HG03439 (cell line): ENCODE measurements at regions not wholly inside any gene's neighbourhood (a gene's known extent, or its start where the extent isn't known, plus 50 kb on each side); places are given as distances from the start of the nearest gene placed in this dataset.
"Not testable (repeated sequence)": the region's sequence is repeated elsewhere in the genome, so short reads cannot be mapped to it uniquely, and the experiment has no call there.

Source experiments
- ATAC-seq: cut with Tn5 transposase; IDR thresholded peaks from one replicate; pipeline ENCODE4 v1.9.1; 2021; ENCODE audit warnings: mild to moderate bottlenecking, moderate library complexity; ENCODE audit not compliant: unreplicated experiment

- no peak for ATAC-seq
Observed at GRCh38 chr2:34892766-34893165, 1293.7 kb upstream of the FAM98A start.

DNA sequence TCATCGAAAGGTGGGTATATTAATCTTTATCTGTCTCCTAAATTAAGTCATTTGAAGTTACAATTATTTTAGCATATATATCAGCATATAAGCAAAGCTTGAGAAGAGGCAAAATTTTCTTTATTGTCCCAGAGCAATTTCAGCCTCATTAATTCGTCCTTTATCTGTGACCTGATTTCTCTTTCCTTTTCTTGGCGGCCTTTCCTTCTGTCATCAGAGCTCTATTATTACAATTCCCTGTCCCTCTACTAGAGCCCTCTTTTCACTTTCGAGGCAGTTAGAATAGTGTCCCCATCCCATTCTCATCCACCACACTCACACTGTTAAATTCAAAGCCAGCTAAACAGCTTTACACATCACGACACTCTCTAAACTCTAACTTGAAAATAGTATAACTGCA, 1293.2 kb upstream of the FAM98A start:
- no peak for ATAC-seq

- ATAC-seq, result no peak
Observed at GRCh38 chr2:34875091-34875745, 1276.1 kb upstream of the FAM98A start.

GRCh38 chr2:34853646-34854045, 1254.5 kb upstream of the FAM98A start:
- no peak for ATAC-seq

DNA sequence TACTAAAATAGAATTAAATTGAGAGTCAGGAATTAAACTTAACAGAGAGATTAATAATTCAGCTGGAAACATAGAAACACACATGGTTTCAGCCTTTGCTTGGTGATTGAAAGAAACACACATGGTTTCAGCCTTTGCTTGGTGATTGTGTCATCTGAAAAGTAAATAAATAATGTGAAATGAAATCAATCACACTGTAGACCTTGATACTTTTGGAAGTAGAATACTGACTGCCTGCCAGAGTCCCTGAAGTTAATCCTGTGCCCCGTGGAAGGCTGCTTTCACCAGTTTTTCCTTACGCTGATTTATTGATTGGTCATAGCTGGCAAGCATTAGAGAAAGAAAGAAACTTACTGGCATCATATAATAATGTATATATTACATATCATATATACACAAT, 1252.7 kb upstream of the FAM98A start:
- ATAC-seq, result no peak

DNA sequence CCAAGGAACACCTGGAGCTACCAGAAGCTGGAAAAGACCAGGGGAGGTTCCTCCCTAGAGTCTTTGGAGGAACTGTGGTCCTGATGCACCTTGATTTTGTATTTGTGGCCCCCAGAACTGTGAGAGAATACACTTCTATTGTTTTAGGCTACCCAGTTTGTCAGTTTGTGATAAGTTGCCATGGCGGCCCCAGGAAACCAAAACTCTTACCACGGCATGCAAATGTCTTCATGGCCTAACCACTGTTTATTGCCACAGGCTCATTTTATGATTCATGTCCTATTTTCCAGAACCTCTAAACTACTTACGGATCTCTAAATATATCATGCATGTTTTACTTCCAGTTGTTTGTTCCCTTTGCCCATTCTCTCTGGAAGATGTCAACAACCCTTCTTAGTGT, 1250.7 kb upstream of the FAM98A start:
- ATAC-seq, result no peak

- ATAC-seq, result no peak
Observed at GRCh38 chr2:34848691-34849090, 1249.6 kb upstream of the FAM98A start.

DNA sequence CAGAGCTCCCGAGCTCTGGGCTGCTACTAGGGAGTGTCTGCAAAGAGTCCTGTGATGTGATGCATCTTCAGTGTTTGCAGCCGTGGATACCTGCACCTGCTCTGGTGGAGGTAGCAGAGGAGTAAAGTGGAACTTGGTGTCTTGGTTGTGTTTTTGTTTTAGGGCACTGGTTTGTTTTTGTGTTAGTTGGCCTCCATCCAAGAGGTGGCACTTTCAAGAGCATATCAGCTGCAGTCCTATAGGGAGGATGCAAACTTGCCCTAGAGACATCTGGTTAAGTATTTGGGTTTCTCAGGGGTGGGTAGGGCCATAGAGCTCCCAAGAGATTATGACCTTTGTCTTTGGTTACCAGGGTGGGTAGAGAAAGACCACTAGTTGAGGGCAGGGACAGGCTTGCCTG, 1249.0 kb upstream of the FAM98A start:
- no peak for ATAC-seq

DNA sequence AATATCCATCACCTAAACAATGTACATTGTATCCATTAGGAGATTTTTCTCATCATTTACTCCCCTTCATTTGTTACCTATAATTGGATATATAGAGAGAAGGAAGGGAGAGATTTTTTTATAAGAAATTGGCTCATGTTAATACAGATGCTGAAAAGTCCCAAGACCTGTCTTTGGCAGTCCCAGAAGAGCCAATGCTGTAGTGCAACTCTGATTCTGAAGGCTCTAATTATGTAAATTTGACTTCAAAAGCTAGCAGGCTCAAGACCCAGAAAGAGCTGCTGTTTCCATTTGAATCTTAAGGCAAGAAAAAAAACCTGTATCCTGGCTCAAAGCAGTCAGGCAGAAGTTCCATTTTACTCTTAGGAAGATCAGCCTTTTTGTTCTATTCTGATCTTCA, 1245.5 kb upstream of the FAM98A start:
- no peak for ATAC-seq

DNA sequence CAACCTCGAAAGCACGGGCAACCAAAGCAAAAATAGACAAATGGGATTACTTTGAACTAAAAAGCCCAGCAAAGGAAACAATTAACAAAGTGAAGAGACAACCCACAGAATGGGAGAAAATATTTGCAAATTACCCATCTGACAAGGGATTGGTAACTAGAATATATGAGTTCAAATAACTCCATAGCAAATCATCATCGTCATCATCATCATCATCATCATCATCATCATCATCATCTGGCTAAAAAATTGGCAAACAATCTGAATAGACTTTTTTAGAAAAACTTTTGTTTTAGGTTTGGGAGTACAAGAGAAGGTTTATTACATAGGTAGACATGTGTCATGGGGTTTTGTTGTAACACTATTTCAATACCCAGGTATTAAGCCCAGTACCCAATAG, 1239.3 kb upstream of the FAM98A start:
- ATAC-seq, result no peak

GRCh38 chr2:34836361-34836760, 1237.3 kb upstream of the FAM98A start:
- ATAC-seq, result no peak

DNA sequence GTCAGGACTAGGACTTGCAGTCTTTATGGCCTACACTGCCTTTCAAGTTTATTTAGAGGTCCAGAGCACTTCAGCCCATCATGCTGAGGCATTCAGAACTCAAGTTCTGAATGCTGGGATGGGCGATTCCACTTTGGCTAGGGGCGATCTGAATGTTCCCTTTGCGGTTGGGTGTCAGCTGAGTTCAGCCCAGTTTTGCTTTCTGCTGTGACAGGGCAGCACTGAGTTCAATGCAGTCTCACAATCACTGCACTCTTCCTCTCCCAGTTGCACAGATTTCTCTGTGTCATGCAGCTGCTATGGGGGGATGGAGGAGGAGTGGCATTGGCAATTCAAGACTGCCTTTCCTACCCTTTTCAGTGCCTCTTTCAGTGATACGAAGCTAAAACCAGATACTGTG, 1232.0 kb upstream of the FAM98A start:
- no peak for ATAC-seq

- ATAC-seq, result no peak
Observed at GRCh38 chr2:34828481-34828880, 1229.4 kb upstream of the FAM98A start.

DNA sequence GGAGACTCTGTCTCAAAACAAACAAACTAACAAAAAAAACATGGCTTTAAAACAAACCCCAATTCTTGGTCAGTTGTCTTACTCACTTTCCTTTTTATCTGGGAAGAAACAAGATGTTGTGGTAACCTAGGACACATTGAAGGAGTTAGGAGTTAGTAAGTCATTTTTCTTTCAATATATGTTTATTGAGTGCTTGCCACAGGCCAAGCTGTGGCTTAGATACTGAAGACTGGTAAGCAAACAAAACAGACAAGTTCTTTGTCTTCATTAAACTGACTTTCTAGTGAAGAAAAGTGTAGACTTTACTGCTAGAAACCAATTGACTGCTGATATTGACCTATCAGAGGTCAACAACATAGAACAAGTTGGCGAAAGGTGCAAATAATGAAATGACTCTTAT, 1228.3 kb upstream of the FAM98A start:
- no peak for ATAC-seq

DNA sequence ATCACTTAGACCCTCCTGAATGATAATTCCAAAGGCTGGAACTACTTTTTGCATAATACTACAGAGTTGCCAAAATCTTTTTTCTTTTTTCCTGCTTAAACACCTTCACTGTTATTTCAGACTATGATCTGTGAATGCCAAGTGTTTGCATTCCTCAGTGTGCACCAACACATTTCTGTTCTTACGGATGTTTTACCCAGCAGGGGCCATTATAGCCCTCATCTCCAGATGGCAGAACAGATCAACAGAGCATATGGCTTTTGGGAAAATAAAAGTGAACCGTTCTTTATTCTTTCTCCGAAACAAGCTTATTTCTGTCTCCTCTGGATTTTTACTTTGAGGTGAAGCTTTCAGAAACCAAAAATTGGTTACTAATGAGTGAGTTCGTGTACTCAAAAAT, 1226.6 kb upstream of the FAM98A start:
- no peak for ATAC-seq

DNA sequence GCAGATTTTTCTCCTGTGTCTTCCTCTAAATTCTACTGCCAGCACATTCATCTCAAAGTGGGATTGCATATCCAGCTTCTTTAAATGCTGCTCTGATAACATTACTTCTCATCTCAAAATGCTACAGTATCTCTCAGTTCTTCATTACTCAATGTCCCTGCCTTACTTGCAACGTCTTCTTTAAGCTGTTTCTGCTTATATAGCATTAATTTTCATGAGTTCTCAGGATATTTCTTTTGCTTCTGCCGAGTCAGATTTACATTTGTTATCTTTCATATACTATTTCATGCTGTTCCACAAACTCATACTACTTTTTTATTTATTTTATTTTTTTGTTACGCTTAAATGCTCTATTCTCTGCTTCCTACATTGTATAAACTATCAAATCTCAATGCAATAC, 1223.5 kb upstream of the FAM98A start:
- ATAC-seq, result no peak

DNA sequence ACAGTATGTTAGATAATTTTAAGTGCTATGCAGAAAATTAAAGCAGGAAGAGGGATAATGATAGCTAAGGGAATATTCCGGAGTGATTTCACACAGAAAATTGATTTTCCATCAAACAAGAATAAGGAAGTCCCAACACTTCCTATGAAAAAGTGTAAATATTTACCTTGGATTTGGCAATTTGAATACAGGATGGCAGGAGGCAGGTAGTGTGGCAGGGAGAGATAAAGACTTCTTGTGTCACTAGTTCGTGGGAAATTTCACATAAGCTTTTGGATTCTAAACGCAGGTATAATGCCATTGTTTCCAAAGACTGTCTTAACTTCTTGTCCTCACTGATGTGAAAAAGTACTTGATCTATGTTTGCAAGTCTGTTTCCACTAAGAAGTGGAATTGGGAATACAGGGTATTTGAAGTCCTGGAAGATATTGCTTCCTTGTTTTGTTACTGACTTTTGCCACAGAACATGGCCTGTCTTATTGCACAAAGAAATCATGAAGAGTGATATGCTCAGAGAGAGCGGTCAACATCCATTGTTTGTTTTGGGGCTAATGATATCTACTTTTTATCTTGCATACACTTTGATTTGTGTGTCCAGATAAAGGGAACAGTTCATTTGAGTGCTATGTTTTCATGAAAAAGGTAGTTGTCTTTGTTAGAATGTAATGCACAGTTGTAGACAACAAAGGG, 1216.1 kb upstream of the FAM98A start:
- ATAC-seq, result no peak

DNA sequence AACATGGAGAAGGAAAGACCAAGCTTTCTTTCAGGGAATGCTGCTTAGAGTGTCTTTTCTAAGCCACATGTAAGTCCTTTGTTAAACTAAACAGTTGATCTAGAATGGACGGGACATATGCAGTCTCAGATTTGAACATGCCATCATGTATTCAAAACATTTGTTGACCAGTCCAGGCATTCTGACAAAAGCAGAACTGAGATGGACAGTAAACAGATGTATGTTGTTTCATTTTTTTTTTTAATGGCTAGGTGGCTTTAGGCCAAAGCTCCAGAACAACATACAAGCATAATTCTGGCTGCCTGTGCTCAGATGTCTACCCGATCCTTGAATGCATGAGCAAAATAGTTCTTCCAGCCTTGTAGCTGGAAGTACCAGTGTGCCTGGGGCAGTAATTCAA, 1211.4 kb upstream of the FAM98A start:
- no peak for ATAC-seq

- ATAC-seq, result no peak
Observed at GRCh38 chr2:34808426-34808825, 1209.3 kb upstream of the FAM98A start.

DNA sequence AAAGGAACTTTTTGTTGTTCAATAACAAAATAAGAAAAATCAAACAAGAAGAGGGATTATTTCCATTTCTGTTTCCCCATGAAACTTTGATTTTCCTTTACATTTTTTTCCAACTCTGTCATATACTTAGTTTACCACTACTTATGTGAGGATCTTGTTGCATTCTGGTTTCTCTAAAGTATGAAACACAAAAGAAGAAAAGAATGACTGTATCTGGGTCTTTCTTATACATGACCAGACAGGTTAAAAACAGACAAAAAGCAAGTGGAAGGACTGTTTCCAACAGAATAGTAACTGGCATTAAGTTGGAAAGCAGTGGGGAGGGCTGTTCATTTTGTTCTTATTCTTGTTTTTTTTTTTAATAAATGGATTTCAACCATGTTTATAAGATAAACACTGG, 1207.8 kb upstream of the FAM98A start:
- no peak for ATAC-seq

GRCh38 chr2:34806396-34806795, 1207.3 kb upstream of the FAM98A start:
- ATAC-seq, result no peak

DNA sequence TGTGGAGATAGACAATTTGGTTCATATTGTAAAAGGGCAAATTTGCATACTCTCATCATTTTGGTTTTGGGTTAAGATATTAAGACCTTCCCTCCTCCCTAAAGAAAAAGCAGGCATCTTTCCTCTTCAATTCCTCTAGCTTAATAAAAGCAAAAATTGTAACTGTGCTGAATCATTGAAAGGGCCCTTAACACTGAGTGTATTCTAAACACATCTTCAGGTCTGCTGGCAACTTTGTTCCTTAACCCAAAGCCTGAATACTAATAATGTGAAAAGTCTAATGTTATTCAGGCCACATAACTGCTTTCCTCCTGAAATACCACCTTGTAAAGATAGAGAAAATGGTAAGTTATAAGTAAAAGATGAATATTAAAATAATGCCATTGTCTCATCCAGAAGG, 1200.5 kb upstream of the FAM98A start:
- ATAC-seq, result no peak

GRCh38 chr2:34795586-34795985, 1196.5 kb upstream of the FAM98A start:
- not testable (repeated sequence) for ATAC-seq
